GM12891 (cell line): ENCODE measurements at regions not wholly inside any gene's neighbourhood (a gene's known extent, or its start where the extent isn't known, plus 50 kb on each side); places are given as distances from the start of the nearest gene placed in this dataset.

Source experiments
- DNase-seq: peaks from one replicate; pipeline ENCODE4 v3.0.0; 2011; ENCODE audit warnings: low spot score; ENCODE audit not compliant: insufficient read length
- FAIRE-seq: peaks from 2 replicates; lab custom pipeline; 2011; peaks lifted over from hg19 to GRCh38; lab: Jason Lieb, UNC
- PAX5 ChIP-seq: IDR thresholded peaks from 2 replicates; pipeline ENCODE4 v1.6.1; 2011; ENCODE audit warnings: low read length, moderate library complexity, mild to moderate bottlenecking; ENCODE audit not compliant: insufficient read depth, severe bottlenecking
- POLR2A ChIP-seq: IDR thresholded peaks from 2 replicates; pipeline ENCODE4 v1.6.1; 2011; ENCODE audit warnings: low read depth, low read length, control low read depth
- POLR2AphosphoS5 ChIP-seq: IDR thresholded peaks from 2 replicates; pipeline ENCODE4 v1.6.1; 2011; ENCODE audit warnings: low read depth, low read length, control low read depth
- POU2F2 ChIP-seq: IDR thresholded peaks from 2 replicates; pipeline ENCODE4 v1.6.1; 2011; ENCODE audit warnings: low read depth, mild to moderate bottlenecking, control low read depth, low read length, moderate library complexity
- SPI1 ChIP-seq: IDR thresholded peaks from 2 replicates; pipeline ENCODE4 v1.6.1; 2011; ENCODE audit warnings: low read depth, low read length, control low read depth
- TAF1 ChIP-seq: IDR thresholded peaks from 2 replicates; pipeline ENCODE4 v1.6.1; 2011; ENCODE audit warnings: low read depth, low read length, control low read depth

- no peak for FAIRE-seq
- no peak for DNase-seq
- TF ChIP-seq TAF1 (no peak), POLR2A (no peak), SPI1 (no peak)
These were observed 597.9 kb downstream of the TAFA4 start for GRCh38 chr3:68334367-68334986.

GRCh38 chr3:68328049-68328448, 604.3 kb downstream of the TAFA4 start:
- FAIRE-seq (no peak), DNase-seq (no peak)
- TF ChIP-seq POU2F2, result no peak
- TF ChIP-seq POLR2AphosphoS5, result no peak
- no peak for TF ChIP-seq PAX5
- no peak for TF ChIP-seq TAF1

GRCh38 chr3:68315964-68316363, 616.4 kb downstream of the TAFA4 start:
- no peak for TF ChIP-seq TAF1
- TF ChIP-seq POLR2A, result no peak
- TF ChIP-seq PAX5, result no peak
- TF ChIP-seq SPI1, result no peak
- TF ChIP-seq POU2F2, result no peak
- TF ChIP-seq POLR2AphosphoS5, result no peak
- no peak for FAIRE-seq
- DNase-seq, result no peak

- DNase-seq (no peak), FAIRE-seq (no peak)
- TF ChIP-seq TAF1 (no peak), POLR2AphosphoS5 (no peak), SPI1 (no peak), POLR2A (no peak), PAX5 (no peak), POU2F2 (no peak)
These were observed 616.8 kb downstream of the TAFA4 start for GRCh38 chr3:68315546-68315945.

- FAIRE-seq (no peak), DNase-seq (no peak)
- TF ChIP-seq POU2F2 (no peak), SPI1 (no peak), POLR2A (no peak), POLR2AphosphoS5 (no peak), PAX5 (no peak), TAF1 (no peak)
These were observed 625.8 kb downstream of the TAFA4 start for GRCh38 chr3:68306571-68306970.

GRCh38 chr3:68295457-68295856, 636.9 kb downstream of the TAFA4 start:
- no peak for DNase-seq
- no peak for FAIRE-seq
- no peak for TF ChIP-seq SPI1
- TF ChIP-seq POU2F2, result no peak
- TF ChIP-seq POLR2AphosphoS5, result no peak
- TF ChIP-seq POLR2A, result no peak
- no peak for TF ChIP-seq PAX5
- TF ChIP-seq TAF1, result no peak

- TF ChIP-seq SPI1 (no peak), POLR2AphosphoS5 (no peak), POU2F2 (no peak), TAF1 (no peak), PAX5 (no peak), POLR2A (no peak)
- DNase-seq (no peak), FAIRE-seq (no peak)
These were observed 635.9 kb upstream of the SUCLG2 start for GRCh38 chr3:68290333-68290732.

- no peak for TF ChIP-seq POLR2A
- no peak for TF ChIP-seq POLR2AphosphoS5
- TF ChIP-seq SPI1, result no peak
- no peak for TF ChIP-seq TAF1
- FAIRE-seq, result no peak
- DNase-seq, result no peak
These were observed 633.7 kb upstream of the SUCLG2 start for GRCh38 chr3:68288085-68288484.

- no peak for DNase-seq
- TF ChIP-seq POU2F2 (no peak), POLR2AphosphoS5 (no peak), TAF1 (no peak), SPI1 (no peak), PAX5 (no peak), POLR2A (no peak)
- no peak for FAIRE-seq
These were observed 632.7 kb upstream of the SUCLG2 start for GRCh38 chr3:68287101-68287500.

GRCh38 chr3:68274286-68274685, 619.9 kb upstream of the SUCLG2 start:
- no peak for DNase-seq
- FAIRE-seq, result no peak
- TF ChIP-seq POLR2A, result no peak
- TF ChIP-seq POLR2AphosphoS5, result no peak
- TF ChIP-seq SPI1, result no peak
- TF ChIP-seq PAX5, result no peak
- TF ChIP-seq TAF1, result no peak
- TF ChIP-seq POU2F2, result no peak
